ENCODE measurements at regions not wholly inside any gene's neighbourhood (a gene's known extent, or its start where the extent isn't known, plus 50 kb on each side); places are given as distances from the start of the nearest gene placed in this dataset.

GRCh38 chr6:114520976-114521375 lies 178.2 kb upstream of the HS3ST5 start:
- ATAC-seq (no peak), DNase-seq (ENCODE audit: low spot score) (no peak)
- Mint-ChIP-seq H3K36me3 (ENCODE audit: low read depth) (no peaks in the 10 kb centered on the region), H3K4me1 (peaks cover 23% of the 10 kb centered on the region; the same call in 2 of the 3 replicates), H3K27me3 (ENCODE audit: insufficient read depth, low read depth, poor library complexity) (no peaks in the 10 kb centered on the region), H3K27ac (no peak overlapping the region), H3K9me3 (no peaks in the 10 kb centered on the region), H3K4me3 (no peak overlapping the region)
- Histone ChIP-seq H3F3A (replicated peaks; ENCODE audit: low read depth) (no peaks in the 10 kb centered on the region), H3K79me2 (replicated peaks; ENCODE audit: insufficient read depth) (no peaks in the 10 kb centered on the region), H4K20me1 (replicated peaks; ENCODE audit: insufficient read depth) (no peaks in the 10 kb centered on the region), H3K4me3 (no peak overlapping the region), H2AFZ (no peak overlapping the region), H3K36me3 (ENCODE audit: insufficient read depth) (no peaks in the 10 kb centered on the region), H3K9me2 (ENCODE audit: insufficient read depth) (peaks cover 3% of the 10 kb centered on the region; the same call in 1 of the 2 replicates), H3K27me3 (ENCODE audit: insufficient read depth) (no peaks in the 10 kb centered on the region), H3K27ac (ENCODE audit: low read depth) (no peak overlapping the region), H3K4me2 (no peak overlapping the region), H3K4me1 (ENCODE audit: insufficient read depth) (peaks cover 15% of the 10 kb centered on the region)
- TF ChIP-seq POLR2AphosphoS5 (IDR thresholded peaks at IDR 0.05; ENCODE audit: low read depth) (no peak), ZNF462 (CRISPR knock-in tag; IDR thresholded peaks at IDR 0.05) (no peak), EZH2 (IDR thresholded peaks at IDR 0.05; ENCODE audit: low read depth, unreplicated experiment) (no peak), ZNF114 (CRISPR knock-in tag; IDR thresholded peaks at IDR 0.05) (no peak), JUNB (IDR thresholded peaks at IDR 0.05; ENCODE audit: unreplicated experiment) (no peak), REST (IDR thresholded peaks at IDR 0.05; ENCODE audit: unreplicated experiment) (no peak), EZH2phosphoT487 (IDR thresholded peaks at IDR 0.05; ENCODE audit: unreplicated experiment) (no peak), CREB1 (CRISPR knock-in tag; IDR thresholded peaks at IDR 0.05; ENCODE audit: low read depth) (no peak), CTCF (conservative IDR thresholded peaks at IDR 0.05; ENCODE audit: low read depth in 2 of 2) (no peak), STAT1 (IDR thresholded peaks at IDR 0.05; ENCODE audit: unreplicated experiment) (no peak), ETS1 (IDR thresholded peaks at IDR 0.05) (no peak), ZNF331 (CRISPR knock-in tag; IDR thresholded peaks at IDR 0.05; ENCODE audit: low read depth) (no peak), NANOG (IDR thresholded peaks at IDR 0.05; ENCODE audit: borderline replicate concordance) (no peak)

Measured in GM23338 (cell line).